GM18867 (cell line): ENCODE measurements at regions not wholly inside any gene's neighbourhood (a gene's known extent, or its start where the extent isn't known, plus 50 kb on each side); places are given as distances from the start of the nearest gene placed in this dataset.
"Not testable (repeated sequence)": the region's sequence is repeated elsewhere in the genome, so short reads cannot be mapped to it uniquely, and the experiment has no call there.

Experiments used
- ATAC-seq: cut with Tn5 transposase; IDR thresholded peaks from one replicate; pipeline ENCODE4 v1.9.1; 2021; ENCODE audit warnings: mild to moderate bottlenecking, moderate library complexity; ENCODE audit not compliant: unreplicated experiment

GRCh38 chr2:122038816-122039215 lies 283.4 kb downstream of the TSN start:
- not testable (repeated sequence) for ATAC-seq

- no peak for ATAC-seq
Observed at GRCh38 chr2:122041455-122041854, 286.0 kb downstream of the TSN start.

- not testable (repeated sequence) for ATAC-seq
Observed at GRCh38 chr2:122051659-122052058, 296.2 kb downstream of the TSN start.

- ATAC-seq: no peak
Observed at GRCh38 chr2:122055521-122055931, 300.1 kb downstream of the TSN start.

- ATAC-seq: no peak
Observed at GRCh38 chr2:122056853-122057252, 301.4 kb downstream of the TSN start.

- no peak for ATAC-seq
Observed at GRCh38 chr2:122061206-122061605, 305.8 kb downstream of the TSN start.

GRCh38 chr2:122061831-122062230 lies 306.4 kb downstream of the TSN start:
- ATAC-seq: no peak

- ATAC-seq: no peak
Observed at GRCh38 chr2:122062506-122062905, 307.1 kb downstream of the TSN start.

- no peak for ATAC-seq
Observed at GRCh38 chr2:122063716-122064115, 308.3 kb downstream of the TSN start.

- ATAC-seq: no peak
Observed at GRCh38 chr2:122070241-122070731, 314.8 kb downstream of the TSN start.

- no peak for ATAC-seq
Observed at GRCh38 chr2:122072666-122073065, 317.2 kb downstream of the TSN start.

GRCh38 chr2:122074201-122074600 lies 318.8 kb downstream of the TSN start:
- no peak for ATAC-seq

- ATAC-seq: no peak
Observed at GRCh38 chr2:122075381-122075780, 319.9 kb downstream of the TSN start.

- no peak for ATAC-seq
Observed at GRCh38 chr2:122077114-122077513, 321.7 kb downstream of the TSN start.

- ATAC-seq: no peak
Observed at GRCh38 chr2:122077771-122078170, 322.3 kb downstream of the TSN start.

GRCh38 chr2:122078451-122078850 lies 323.0 kb downstream of the TSN start:
- ATAC-seq: no peak

- ATAC-seq: no peak
Observed at GRCh38 chr2:122079844-122080243, 324.4 kb downstream of the TSN start.

- ATAC-seq: no peak
Observed at GRCh38 chr2:122080316-122080715, 324.9 kb downstream of the TSN start.

GRCh38 chr2:122080871-122081270 lies 325.4 kb downstream of the TSN start:
- no peak for ATAC-seq

- ATAC-seq: no peak
Observed at GRCh38 chr2:122081751-122082150, 326.3 kb downstream of the TSN start.

GRCh38 chr2:122083256-122084048 lies 328.0 kb downstream of the TSN start:
- ATAC-seq: no peak

GRCh38 chr2:122085672-122086071 lies 330.2 kb downstream of the TSN start:
- ATAC-seq: not testable (repeated sequence)

- no peak for ATAC-seq
Observed at GRCh38 chr2:122094557-122094956, 339.1 kb downstream of the TSN start.
